A549 (cell line): ENCODE measurements at regions not wholly inside any gene's neighbourhood (a gene's known extent, or its start where the extent isn't known, plus 50 kb on each side); places are given as distances from the start of the nearest gene placed in this dataset.
"Not testable (repeated sequence)": the region's sequence is repeated elsewhere in the genome, so short reads cannot be mapped to it uniquely, and the experiment has no call there.

Experiments
- ATAC-seq, 2 experiments: fragments of 200-7000 bp in 1 of 2; fragments of >200 bp in 1 of 2; cut with Nextera tagmentation in 1 of 2; cut with Tn5 transposase in 1 of 2; 3 replicates each; pipeline versions ENCODE4 v1.8.0 to v1.9.1; 2018 to 2020; ENCODE audit warnings: mild to moderate bottlenecking in 1 of 2, moderate library complexity in 1 of 2
- CTCF ChIA-PET: fragments of 300-600 bp; sonication (Branson Sonifier 250); formaldehyde crosslinking; extraction: SDS; loops from one replicate; lab custom pipeline; 2021; ENCODE audit warnings: antibody characterized with exemption, inconsistent platforms; lab: Yijun Ruan, JAX
- POLR2A ChIA-PET: fragments of 350-600 bp; formaldehyde crosslinking; extraction: SDS; loops from one replicate; lab custom pipeline; 2021; ENCODE audit warnings: antibody characterized with exemption, inconsistent platforms; lab: Yijun Ruan, JAX
- DNase-seq, 2 experiments: peaks; one replicate each; pipeline versions ENCODE4 v3.0.0 to v3.0.0-alpha.2; 2011 to 2016; ENCODE audit warnings: low read depth in 1 of 2, low spot score in 1 of 2
- FAIRE-seq: peaks from 2 replicates; lab custom pipeline; 2011; peaks lifted over from hg19 to GRCh38; lab: Jason Lieb, UNC
- H3K27ac ChIP-seq, 2 experiments: fragments of >200 bp; sonication (Bioruptor Twin); formaldehyde crosslinking; 3 replicates each; pipeline ENCODE4 v1.5.1; 2016 to 2017
- H3K4me1 ChIP-seq: fragments of >200 bp; sonication (Bioruptor Twin); formaldehyde crosslinking; 3 replicates; pipeline ENCODE4 v1.6.1; 2016
- H3K4me2 ChIP-seq: fragments of >200 bp; sonication (Bioruptor Twin); formaldehyde crosslinking; 3 replicates; pipeline ENCODE4 v1.6.1; 2016
- H3K4me3 ChIP-seq: fragments of >200 bp; sonication (Bioruptor Twin); formaldehyde crosslinking; 3 replicates; pipeline ENCODE4 v1.5.1; 2016
- H3K9me3 ChIP-seq: fragments of >200 bp; sonication (Bioruptor Twin); formaldehyde crosslinking; 3 replicates; pipeline ENCODE4 v1.6.1; 2016
- BHLHE40 ChIP-seq: IDR thresholded peaks from 2 replicates; pipeline ENCODE4 v1.6.1; 2012; ENCODE audit warnings: low read depth, low read length, inconsistent platforms
- CBX2 ChIP-seq: fragments of 200-600 bp; sonication (generic); IDR thresholded peaks from 2 replicates; pipeline ENCODE4 v1.6.1; 2016; ENCODE audit warnings: low read depth, mild to moderate bottlenecking, borderline replicate concordance
- CEBPB ChIP-seq, 2 experiments: fragments of >200 bp in 1 of 2; sonication (Bioruptor Twin) in 1 of 2; formaldehyde crosslinking in 1 of 2; IDR thresholded peaks; 2 replicates each; pipeline ENCODE4 v1.6.1; 2012 to 2016
- CHD4 ChIP-seq: fragments of 200-600 bp; sonication (generic); IDR thresholded peaks from 2 replicates; pipeline ENCODE4 v1.6.1; 2016; ENCODE audit warnings: antibody characterized with exemption, mild to moderate bottlenecking, borderline replicate concordance
- E2F6 ChIP-seq: IDR thresholded peaks from 2 replicates; pipeline ENCODE4 v1.6.1; 2012; ENCODE audit warnings: low read depth, borderline replicate concordance
- EHMT2 ChIP-seq: fragments of 200-600 bp; sonication (generic); IDR thresholded peaks from 2 replicates; pipeline ENCODE4 v1.6.1; 2016; ENCODE audit warnings: antibody characterized with exemption, low read depth, mild to moderate bottlenecking, moderate library complexity
- EP300 ChIP-seq, 2 experiments: fragments of >200 bp; sonication (Bioruptor Twin); formaldehyde crosslinking; IDR thresholded peaks; 2 replicates in 1 of 2; 3 replicates in 1 of 2; pipeline ENCODE4 v1.6.1; 2016 to 2017
- FOSB ChIP-seq: fragments of 250-450 bp; sonication (Bioruptor Pico); IDR thresholded peaks from 2 replicates; pipeline ENCODE4 v1.5.0; 2020; ENCODE audit warnings: mild to moderate bottlenecking, moderate library complexity
- HES2 ChIP-seq: fragments of >200 bp; sonication (Bioruptor Twin); formaldehyde crosslinking; IDR thresholded peaks from 2 replicates; pipeline ENCODE4 v1.6.1; 2016
- HEYL ChIP-seq: fragments of 250-450 bp; sonication (Bioruptor Pico); IDR thresholded peaks from 2 replicates; pipeline ENCODE4 v1.8.0; 2021; ENCODE audit warnings: mild to moderate bottlenecking, moderate library complexity
- HMGXB4 ChIP-seq: fragments of 250-450 bp; sonication (Bioruptor Pico); IDR thresholded peaks from 2 replicates; pipeline ENCODE4 v1.5.0; 2021; ENCODE audit warnings: mild to moderate bottlenecking, moderate library complexity, borderline replicate concordance
- MAFK ChIP-seq: fragments of 450-650 bp; IDR thresholded peaks from 2 replicates; pipeline ENCODE4 v1.6.1; 2014; ENCODE audit not compliant: partially characterized antibody
- MAX ChIP-seq: IDR thresholded peaks from 2 replicates; pipeline ENCODE4 v1.6.1; 2012
- PBX3 ChIP-seq: IDR thresholded peaks from 2 replicates; pipeline ENCODE4 v1.6.1; 2012
- PHF8 ChIP-seq: fragments of 200-600 bp; sonication (generic); IDR thresholded peaks from 2 replicates; pipeline ENCODE4 v1.6.1; 2016; ENCODE audit warnings: low read depth, mild to moderate bottlenecking, antibody characterized with exemption, moderate library complexity, borderline replicate concordance
- POLR2AphosphoS2 ChIP-seq: conservative IDR thresholded peaks from 2 replicates; pipeline ENCODE4 v1.6.1; 2012; ENCODE audit warnings: low read length, improper control_type of control experiment, inconsistent platforms
- REST ChIP-seq: fragments of 200-600 bp; sonication (generic); IDR thresholded peaks from 2 replicates; pipeline ENCODE4 v1.6.1; 2016; ENCODE audit warnings: antibody characterized with exemption, mild to moderate bottlenecking, moderate library complexity
- SMC3 ChIP-seq: fragments of >200 bp; sonication (Bioruptor Twin); formaldehyde crosslinking; IDR thresholded peaks from 3 replicates; pipeline ENCODE4 v1.6.1; 2018; ENCODE audit warnings: inconsistent platforms
- TFCP2L1 ChIP-seq: fragments of 250-450 bp; sonication (Bioruptor Pico); IDR thresholded peaks from 2 replicates; pipeline ENCODE4 v1.5.0; 2021; ENCODE audit warnings: mild to moderate bottlenecking
- USF2 ChIP-seq: fragments of 450-650 bp; IDR thresholded peaks from 2 replicates; pipeline ENCODE4 v1.6.1; 2014; ENCODE audit warnings: antibody characterized with exemption
- ZFP36 ChIP-seq: fragments of 450-650 bp; IDR thresholded peaks from 2 replicates; pipeline ENCODE4 v1.6.1; 2014; ENCODE audit warnings: borderline replicate concordance; ENCODE audit not compliant: partially characterized antibody
- ZNF302 ChIP-seq: fragments of 250-450 bp; sonication (Bioruptor Pico); IDR thresholded peaks from 2 replicates; pipeline ENCODE4 v1.9.0; 2021; ENCODE audit warnings: inconsistent platforms, mild to moderate bottlenecking, moderate library complexity
- WGBS: methylation state at CpG from one replicate; pipeline ENCODE4 v1.1.6; 2017; ENCODE audit errors: missing lambda C conversion rate; 5-methylcytosine and 5-hydroxymethylcytosine counted together

- Histone ChIP-seq H3K4me3 (no peak overlapping the region), H3K4me1 (no peaks in the 10 kb centered on the region), H3K27ac (no peak overlapping the region), H3K9me3 (0 out of 3 replicates have a peak, but pooled peaks cover 3% of the 10 kb centered on the region), H3K4me2 (no peak overlapping the region)
- ATAC-seq: no peak
- TF ChIP-seq ZFP36 (peak; percentile 3), EHMT2 (no peak)
- FAIRE-seq: no peak
- POLR2A ChIA-PET: no interaction called here
- 0% methylated on average over 4 of the region's 5 CpGs for WGBS
- no peak for DNase-seq
- CTCF ChIA-PET: no interaction called here
These were observed 233.3 kb upstream of the ADGRL4 start for GRCh38 chr1:79239840-79240239.

GRCh38 chr1:79235301-79236002, 228.9 kb upstream of the ADGRL4 start:
- Histone ChIP-seq H3K9me3 (0 out of 3 replicates have a peak, but pooled peaks cover 3% of the 10 kb centered on the region), H3K4me2 (no peak overlapping the region)
- DNase-seq: no peak
- 8% methylated on average over 4 of the region's 4 CpGs for WGBS
- TF ChIP-seq SMC3 (no peak), CHD4 (no peak), MAX (no peak), PBX3 (no peak), EP300 (IDR thresholded peaks at IDR 0.05) (no peak), CEBPB (IDR thresholded peaks at IDR 0.05) (no peak), CBX2 (no peak), TFCP2L1 (CRISPR knock-in tag) (no peak), REST (no peak), E2F6 (no peak), HES2 (no peak)
- TF ChIP-seq, all 56 proteins: peak for 0
- ATAC-seq (no peak), FAIRE-seq (no peak)
- no peaks in the 10 kb centered on the region for H3K4me1 ChIP-seq
- H3K4me3 ChIP-seq: no peak overlapping the region
- H3K27ac ChIP-seq: no peak overlapping the region
- ChIA-PET POLR2A (no interaction called here), CTCF (no interaction called here)

GRCh38 chr1:79232818-79233217, 226.3 kb upstream of the ADGRL4 start:
- DNase-seq: no peak
- no peak for ATAC-seq
- CTCF ChIA-PET: no interaction called here
- no peaks in the 10 kb centered on the region for H3K4me1 ChIP-seq
- TF ChIP-seq FOSB (CRISPR knock-in tag) (no peak), USF2 (no peak), MAX (no peak), PHF8 (no peak), POLR2AphosphoS2 (no peak), MAFK (no peak), CEBPB (IDR thresholded peaks at IDR 0.05) (no peak), ZNF302 (CRISPR knock-in tag) (no peak), HMGXB4 (CRISPR knock-in tag) (no peak), CBX2 (no peak), BHLHE40 (no peak), HEYL (no peak)
- TF ChIP-seq, all 56 proteins: peak for 0
- FAIRE-seq: no peak
- Histone ChIP-seq H3K9me3 (no peaks in the 10 kb centered on the region), H3K4me2 (no peak overlapping the region), H3K27ac (no peak overlapping the region), H3K4me3 (no peak overlapping the region)
- POLR2A ChIA-PET: no interaction called here

- DNase-seq, H3K4me2 ChIP-seq, POLR2A ChIA-PET, FAIRE-seq, ATAC-seq, CTCF ChIA-PET, H3K4me1 ChIP-seq, H3K9me3 ChIP-seq, H3K4me3 ChIP-seq, H3K27ac ChIP-seq: not testable (repeated sequence)
- 16% methylated on average over 4 of the region's 4 CpGs for WGBS
These were observed 224.2 kb upstream of the ADGRL4 start for GRCh38 chr1:79230751-79231150.
